ENCODE measurements at regions not wholly inside any gene's neighbourhood (a gene's known extent, or its start where the extent isn't known, plus 50 kb on each side); places are given as distances from the start of the nearest gene placed in this dataset.

GRCh38 chr10:9681655-9682054 lies 1336.0 kb upstream of the CELF2 start:
- no peak for DNase-seq (ENCODE audit: low read depth, low spot score)
- no peak overlapping the region for H2AFZ ChIP-seq (ENCODE audit: control insufficient read depth, low read length)
- H3K27me3 ChIP-seq (ENCODE audit: control insufficient read depth, extremely low read depth, insufficient read depth, low read length) = no peaks in the 10 kb centered on the region
- no peaks in the 10 kb centered on the region for H3K36me3 ChIP-seq (ENCODE audit: control insufficient read depth in 2 of 2, extremely low read depth in 1 of 2, insufficient read depth in 2 of 2, low read length in 2 of 2)
- no peaks in the 10 kb centered on the region for H4K20me1 ChIP-seq (ENCODE audit: control insufficient read depth, extremely low read depth, insufficient read depth, low read length)
- dilution Hi-C loops (cut with MboI; ENCODE audit: extremely low pct_ligation_motif_present, low sequenced_read_pairs) = no loop called here
- no peak for TF ChIP-seq CTCF (optimal IDR thresholded peaks at IDR 0.05 in 1 of 3, IDR thresholded peaks at IDR 0.05 in 1 of 3, conservative IDR thresholded peaks at IDR 0.05 in 1 of 3; ENCODE audit: extremely low read depth in 1 of 3, insufficient read depth in 2 of 3, low read length in 3 of 3)
- TF ChIP-seq EZH2 (IDR thresholded peaks at IDR 0.05; ENCODE audit: low read length) = no peak
- no peak overlapping the region for H3K9ac ChIP-seq (ENCODE audit: control insufficient read depth, extremely low read depth, insufficient read depth, low read length)
- no peak overlapping the region for H3K4me2 ChIP-seq (ENCODE audit: control insufficient read depth, extremely low read depth, insufficient read depth, low read depth, low read length)
- no peaks in the 10 kb centered on the region for H3K79me2 ChIP-seq (ENCODE audit: control insufficient read depth, insufficient read depth, low read length)
- no peaks in the 10 kb centered on the region for H3K4me1 ChIP-seq (ENCODE audit: control insufficient read depth, extremely low read depth, insufficient read depth, low read length)
- H3K9me1 ChIP-seq (ENCODE audit: control insufficient read depth, extremely low read depth, insufficient read depth, low read length) = no peaks in the 10 kb centered on the region
- H3K9me3 ChIP-seq (ENCODE audit: control insufficient read depth, low read depth, low read length) = no peaks in the 10 kb centered on the region
- no peak overlapping the region for H3K27ac ChIP-seq (ENCODE audit: control insufficient read depth, insufficient read depth, low read length)
- no peak for FAIRE-seq
- H3K4me3 ChIP-seq (ENCODE audit: control insufficient read depth in 2 of 3, extremely low read depth in 1 of 3, insufficient read depth in 2 of 3, low read depth in 1 of 3, low read length in 3 of 3) = no peak overlapping the region

- TF ChIP-seq EZH2 (IDR thresholded peaks at IDR 0.05; ENCODE audit: low read length) (no peak), CTCF (optimal IDR thresholded peaks at IDR 0.05 in 1 of 3, IDR thresholded peaks at IDR 0.05 in 1 of 3, conservative IDR thresholded peaks at IDR 0.05 in 1 of 3; ENCODE audit: extremely low read depth in 1 of 3, insufficient read depth in 2 of 3, low read length in 3 of 3) (no peak)
- no peaks in the 10 kb centered on the region for H3K36me3 ChIP-seq (ENCODE audit: control insufficient read depth in 2 of 2, extremely low read depth in 1 of 2, insufficient read depth in 2 of 2, low read length in 2 of 2)
- H3K4me2 ChIP-seq (ENCODE audit: control insufficient read depth, extremely low read depth, insufficient read depth, low read depth, low read length) = no peak overlapping the region
- no peak overlapping the region for H3K27ac ChIP-seq (ENCODE audit: control insufficient read depth, insufficient read depth, low read length)
- H4K20me1 ChIP-seq (ENCODE audit: control insufficient read depth, extremely low read depth, insufficient read depth, low read length) = no peaks in the 10 kb centered on the region
- H3K9me1 ChIP-seq (ENCODE audit: control insufficient read depth, extremely low read depth, insufficient read depth, low read length) = no peaks in the 10 kb centered on the region
- no peaks in the 10 kb centered on the region for H3K27me3 ChIP-seq (ENCODE audit: control insufficient read depth, extremely low read depth, insufficient read depth, low read length)
- DNase-seq (ENCODE audit: low read depth, low spot score) (no peak), FAIRE-seq (no peak)
- no peaks in the 10 kb centered on the region for H3K9me3 ChIP-seq (ENCODE audit: control insufficient read depth, low read depth, low read length)
- H2AFZ ChIP-seq (ENCODE audit: control insufficient read depth, low read length) = no peak overlapping the region
- no peaks in the 10 kb centered on the region for H3K4me1 ChIP-seq (ENCODE audit: control insufficient read depth, extremely low read depth, insufficient read depth, low read length)
- no peaks in the 10 kb centered on the region for H3K79me2 ChIP-seq (ENCODE audit: control insufficient read depth, insufficient read depth, low read length)
- no peak overlapping the region for H3K9ac ChIP-seq (ENCODE audit: control insufficient read depth, extremely low read depth, insufficient read depth, low read length)
- H3K4me3 ChIP-seq (ENCODE audit: control insufficient read depth in 2 of 3, extremely low read depth in 1 of 3, insufficient read depth in 2 of 3, low read depth in 1 of 3, low read length in 3 of 3) = no peak overlapping the region
- dilution Hi-C loops (cut with MboI; ENCODE audit: extremely low pct_ligation_motif_present, low sequenced_read_pairs) = no loop called here
Measured at GRCh38 chr10:9682802-9683201, 1334.9 kb upstream of the CELF2 start.
